HAP-1 (cell line): ENCODE measurements at regions not wholly inside any gene's neighbourhood (a gene's known extent, or its start where the extent isn't known, plus 50 kb on each side); places are given as distances from the start of the nearest gene placed in this dataset.

ENCODE experiments used
- DNase-seq, 2 experiments: peaks; one replicate each; pipeline ENCODE4 v3.0.0-alpha.2; 2016 to 2020; ENCODE audit warnings: low spot score in 2 of 2
- H3K27me3 ChIP-seq: fragments of 250-450 bp; sonication (Bioruptor Pico); 2 replicates; pipeline ENCODE4 v1.5.1; 2020; ENCODE audit warnings: low read depth, mild to moderate bottlenecking, moderate library complexity
- H3K36me3 ChIP-seq: fragments of 250-450 bp; sonication (Bioruptor Pico); replicated peaks from 2 replicates; pipeline ENCODE4 v1.5.1; 2020; ENCODE audit warnings: mild to moderate bottlenecking
- H3K4me1 ChIP-seq: fragments of 250-450 bp; sonication (Bioruptor Pico); 2 replicates; pipeline ENCODE4 v1.5.1; 2020; ENCODE audit warnings: mild to moderate bottlenecking
- H3K4me3 ChIP-seq: fragments of 250-450 bp; sonication (Bioruptor Pico); 2 replicates; pipeline ENCODE4 v1.5.1; 2020; ENCODE audit warnings: mild to moderate bottlenecking, moderate library complexity
- H3K9me3 ChIP-seq: fragments of 250-450 bp; sonication (Bioruptor Pico); 2 replicates; pipeline ENCODE4 v1.5.1; 2020; ENCODE audit warnings: mild to moderate bottlenecking, moderate library complexity
- in situ Hi-C: fragments of 300-500 bp; cut with MboI; formaldehyde crosslinking; loops from 3 replicates; pipeline ENCODE4 v1.14.3; 2020; ENCODE audit warnings: low sequenced_read_pairs, inconsistent platforms, mixed read lengths

DNA sequence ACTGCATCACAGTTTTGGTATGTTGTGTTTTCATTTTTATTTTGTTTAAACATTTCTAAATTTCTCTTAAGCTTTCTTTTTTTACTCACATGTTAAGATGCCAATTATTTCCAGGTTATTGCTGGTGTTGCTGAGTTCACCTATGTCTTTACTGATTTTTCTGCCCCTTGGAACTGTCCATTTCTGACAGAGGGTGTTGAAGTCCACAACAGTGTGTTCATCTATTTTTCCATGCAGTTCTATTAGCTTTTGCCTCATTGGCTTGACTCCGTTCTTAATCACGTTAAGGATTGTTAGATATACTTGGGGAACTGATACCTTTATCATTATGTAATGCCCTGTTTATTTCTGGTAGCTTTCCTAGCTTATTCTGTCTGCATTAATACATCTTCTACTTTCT lies 158.0 kb upstream of the TCERG1L start:
- Histone ChIP-seq H3K27me3 (no peaks in the 10 kb centered on the region), H3K4me1 (no peaks in the 10 kb centered on the region), H3K4me3 (no peak overlapping the region), H3K36me3 (no peaks in the 10 kb centered on the region), H3K9me3 (peaks cover 2% of the 10 kb centered on the region; the same call in 1 of the 2 replicates)
- DNase-seq = no peak
- in situ Hi-C loops = no loop called here

DNA sequence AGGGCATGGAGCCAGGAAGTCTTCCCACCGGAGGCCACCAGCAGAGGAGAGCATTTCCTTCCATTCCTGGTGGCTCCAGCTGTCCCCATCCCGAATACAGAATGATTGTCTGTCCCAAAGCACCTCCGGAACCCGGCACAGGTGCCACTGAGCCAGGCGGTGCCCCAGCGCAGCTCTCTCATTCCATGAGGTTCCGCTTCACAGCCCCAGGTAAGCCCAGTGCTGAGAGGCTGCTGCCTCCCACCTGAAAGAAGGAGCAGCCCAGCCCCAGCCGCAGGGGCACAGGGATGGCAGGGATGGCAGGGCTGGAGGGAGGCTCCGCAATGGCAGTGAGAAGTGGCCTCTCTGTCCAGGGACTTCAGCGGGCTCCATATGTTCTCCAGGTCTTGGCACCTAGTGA lies 162.1 kb upstream of the TCERG1L start:
- Histone ChIP-seq H3K36me3 (no peaks in the 10 kb centered on the region), H3K9me3 (peaks cover 2% of the 10 kb centered on the region; the same call in 1 of the 2 replicates), H3K27me3 (no peaks in the 10 kb centered on the region), H3K4me3 (no peak overlapping the region), H3K4me1 (no peaks in the 10 kb centered on the region)
- in situ Hi-C loops = no loop called here
- no peak for DNase-seq

DNA sequence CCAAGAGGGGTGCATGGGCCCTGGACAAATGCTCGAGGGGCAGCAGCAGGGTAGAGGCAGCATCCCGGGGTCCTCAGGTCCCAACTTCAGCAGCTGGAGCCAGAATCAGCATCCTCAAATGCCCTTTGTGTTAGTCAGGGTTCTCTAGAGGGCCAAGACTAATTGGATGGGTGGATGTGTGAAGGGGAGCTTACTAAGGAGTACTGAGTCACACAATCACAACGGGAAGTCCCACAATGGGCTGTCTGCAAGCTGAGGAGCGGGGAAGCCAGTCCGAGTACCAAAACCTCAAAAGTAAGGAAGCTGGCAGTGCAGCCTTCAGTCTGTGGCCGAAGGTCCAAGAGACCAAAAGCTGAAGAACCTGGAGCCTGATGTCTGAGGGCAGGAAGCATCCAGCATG lies 162.9 kb upstream of the TCERG1L start:
- no peaks in the 10 kb centered on the region; the same call in 1 of the 2 replicates for H3K9me3 ChIP-seq
- DNase-seq = no peak
- H3K27me3 ChIP-seq = no peaks in the 10 kb centered on the region
- in situ Hi-C loops = no loop called here
- H3K4me1 ChIP-seq = no peaks in the 10 kb centered on the region
- no peaks in the 10 kb centered on the region for H3K36me3 ChIP-seq
- no peak overlapping the region for H3K4me3 ChIP-seq

DNA sequence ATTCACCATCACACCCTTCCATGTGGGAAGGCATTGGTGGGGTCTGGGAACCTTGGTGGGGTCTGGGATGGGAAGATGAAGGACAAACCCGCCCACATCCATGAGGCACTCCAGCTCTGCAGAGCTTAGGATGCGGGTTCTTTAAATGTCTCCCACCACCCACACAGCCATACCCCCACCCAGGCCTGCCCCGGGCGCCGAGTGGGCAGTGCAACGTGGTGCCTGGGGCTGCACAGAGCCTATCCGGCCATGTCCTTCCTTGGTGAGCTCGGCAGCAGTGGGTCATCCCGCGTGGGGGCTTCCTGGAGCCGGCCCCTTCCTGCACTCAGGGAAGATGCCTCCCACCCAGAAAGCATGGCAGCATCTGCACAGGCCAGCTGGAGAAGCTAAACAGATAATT lies 163.5 kb upstream of the TCERG1L start:
- no peak for DNase-seq

DNA sequence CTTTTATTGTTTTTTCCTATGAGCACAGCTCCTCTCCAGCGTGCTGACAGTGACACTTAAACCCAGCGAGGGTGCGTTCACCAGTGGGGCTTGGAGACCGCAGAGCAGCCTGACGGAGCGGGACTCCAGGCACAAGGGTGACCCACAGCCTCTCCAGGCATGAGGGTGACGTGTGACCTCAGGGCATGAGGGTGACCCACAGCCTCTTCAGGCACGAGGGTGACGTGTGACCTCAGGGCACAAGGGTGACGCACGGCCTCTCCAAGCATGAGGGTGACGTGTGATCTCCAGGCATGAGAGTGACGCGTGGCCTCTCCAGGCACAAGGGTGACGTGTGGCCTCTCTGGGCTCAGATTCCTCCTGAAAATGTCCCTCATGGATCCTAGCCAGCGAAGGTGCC lies 164.3 kb upstream of the TCERG1L start:
- in situ Hi-C loops = no loop called here
- H3K9me3 ChIP-seq = no peaks in the 10 kb centered on the region
- H3K27me3 ChIP-seq = no peaks in the 10 kb centered on the region
- DNase-seq = no peak
- no peaks in the 10 kb centered on the region for H3K4me1 ChIP-seq
- no peak overlapping the region for H3K4me3 ChIP-seq
- H3K36me3 ChIP-seq = no peaks in the 10 kb centered on the region

More for the DNA sequence above, 163.5 kb upstream of the TCERG1L start:
- H3K27me3 ChIP-seq = no peaks in the 10 kb centered on the region
- no peaks in the 10 kb centered on the region for H3K36me3 ChIP-seq
- no peaks in the 10 kb centered on the region for H3K4me1 ChIP-seq
- in situ Hi-C loops = no loop called here
- H3K9me3 ChIP-seq = no peaks in the 10 kb centered on the region; the same call in 1 of the 2 replicates
- H3K4me3 ChIP-seq = no peak overlapping the region

DNA sequence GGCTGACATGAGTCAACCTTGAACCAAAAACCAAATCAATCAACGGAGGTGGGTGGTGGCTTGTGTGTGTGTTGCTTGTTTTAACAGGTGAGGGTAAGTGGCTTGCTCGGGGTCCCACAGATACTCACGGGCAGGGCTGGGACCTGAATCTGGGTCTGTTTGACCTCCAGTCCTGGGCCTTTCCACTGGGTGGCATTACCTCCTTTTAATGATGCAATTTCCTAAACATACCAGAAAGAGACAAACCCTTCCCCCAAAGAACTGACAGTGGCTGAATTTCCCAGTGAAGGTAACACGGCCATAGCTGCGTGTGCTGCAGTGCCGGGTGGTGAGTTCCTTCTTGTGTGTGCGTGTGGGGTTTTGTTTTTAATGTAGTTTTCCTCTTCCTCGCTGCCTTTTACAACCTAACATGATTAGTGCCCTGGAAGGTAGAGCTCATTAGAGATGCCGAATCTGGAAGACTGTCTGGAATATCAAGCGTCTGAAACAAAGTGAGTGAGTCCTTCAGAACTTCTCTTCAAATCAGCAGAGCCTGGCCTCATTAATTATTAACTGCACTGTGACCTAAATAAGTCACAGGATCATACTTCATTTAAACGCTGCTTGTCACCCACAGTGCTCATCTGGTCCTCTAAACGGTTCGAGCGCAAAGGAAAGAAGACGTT lies 166.1 kb upstream of the TCERG1L start:
- in situ Hi-C loops = no loop called here

DNA sequence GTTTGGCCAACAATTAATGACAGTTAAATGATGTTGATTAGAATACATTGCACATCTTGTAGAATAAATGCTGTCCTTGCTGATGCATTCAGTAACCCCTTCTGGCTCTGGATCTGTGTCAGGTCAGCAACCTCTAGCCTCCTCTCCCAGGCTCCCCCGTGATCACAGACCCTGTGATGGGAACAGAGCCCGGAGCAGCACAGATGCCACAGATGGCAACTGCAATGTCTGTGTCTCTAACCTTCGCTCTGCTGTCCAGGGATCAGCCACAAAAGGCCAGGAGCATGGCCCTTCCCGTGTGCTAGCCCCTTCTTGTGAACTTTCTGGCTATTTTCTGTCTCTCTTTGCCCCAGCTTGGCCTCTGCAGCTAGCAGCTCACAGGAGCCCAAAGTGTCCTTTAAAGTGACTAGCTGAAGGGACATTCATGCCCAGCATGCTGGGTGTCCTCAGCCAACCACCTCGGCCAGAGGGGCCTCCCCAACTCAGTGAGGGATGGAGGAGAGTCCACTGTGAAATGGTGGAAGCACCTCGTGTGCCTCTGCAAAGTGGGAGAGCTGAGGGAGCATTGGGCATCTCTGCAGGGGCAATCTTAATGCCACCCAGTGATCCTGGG lies 167.0 kb upstream of the TCERG1L start:
- H3K4me3 ChIP-seq = no peak overlapping the region
- in situ Hi-C loops = no loop called here
- no peaks in the 10 kb centered on the region for H3K36me3 ChIP-seq
- no peak for DNase-seq
- H3K4me1 ChIP-seq = no peaks in the 10 kb centered on the region
- no peaks in the 10 kb centered on the region for H3K9me3 ChIP-seq
- no peaks in the 10 kb centered on the region for H3K27me3 ChIP-seq

More for the DNA sequence above, 166.1 kb upstream of the TCERG1L start:
- Histone ChIP-seq H3K4me1 (no peaks in the 10 kb centered on the region), H3K4me3 (no peak overlapping the region), H3K9me3 (no peaks in the 10 kb centered on the region), H3K27me3 (no peaks in the 10 kb centered on the region), H3K36me3 (no peaks in the 10 kb centered on the region)
- DNase-seq = no peak

DNA sequence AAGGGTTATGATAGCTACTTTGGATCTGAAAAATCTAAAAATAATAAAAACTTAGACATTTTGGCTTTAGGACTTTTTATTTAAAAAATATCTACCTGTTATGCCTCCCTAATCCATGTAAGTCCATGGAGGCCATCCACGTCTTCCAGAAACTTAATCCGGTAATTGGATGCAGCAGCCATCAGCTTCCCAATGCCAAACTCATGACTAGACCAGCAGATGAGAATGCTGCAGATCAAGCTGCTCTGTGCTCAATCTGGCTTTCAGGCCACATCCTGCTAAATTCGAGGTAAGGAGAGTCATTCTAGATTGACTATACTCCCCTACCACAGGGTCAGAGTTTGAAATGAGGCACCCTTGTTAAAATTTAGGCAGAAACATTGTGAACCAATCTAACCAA lies 168.5 kb upstream of the TCERG1L start:
- H3K9me3 ChIP-seq = no peaks in the 10 kb centered on the region
- no peaks in the 10 kb centered on the region for H3K36me3 ChIP-seq

DNA sequence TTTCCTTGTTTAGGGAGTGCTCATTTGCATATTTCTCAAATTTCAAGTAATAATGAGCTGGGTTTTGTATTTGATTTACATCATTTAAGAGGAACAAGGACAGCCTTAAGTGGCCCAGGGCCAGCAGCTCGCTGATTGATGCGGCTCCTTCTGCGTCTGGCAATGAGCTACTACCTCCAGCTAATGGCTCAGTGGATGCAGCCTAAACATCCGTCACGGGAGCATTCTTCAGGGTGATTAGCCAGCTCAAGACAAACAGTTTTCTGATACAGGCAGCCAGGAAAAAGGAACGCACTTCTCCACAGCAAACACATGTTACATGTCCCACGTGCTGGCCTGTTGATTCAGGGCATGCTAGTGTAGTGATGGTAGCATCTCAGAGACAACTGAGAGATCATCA lies 169.3 kb upstream of the TCERG1L start:
- H3K9me3 ChIP-seq = no peaks in the 10 kb centered on the region
- in situ Hi-C loops = no loop called here

More for the DNA sequence above, 168.5 kb upstream of the TCERG1L start:
- no peaks in the 10 kb centered on the region for H3K4me1 ChIP-seq
- H3K27me3 ChIP-seq = no peaks in the 10 kb centered on the region
- no peak for DNase-seq
- H3K4me3 ChIP-seq = no peak overlapping the region
- in situ Hi-C loops = no loop called here

DNA sequence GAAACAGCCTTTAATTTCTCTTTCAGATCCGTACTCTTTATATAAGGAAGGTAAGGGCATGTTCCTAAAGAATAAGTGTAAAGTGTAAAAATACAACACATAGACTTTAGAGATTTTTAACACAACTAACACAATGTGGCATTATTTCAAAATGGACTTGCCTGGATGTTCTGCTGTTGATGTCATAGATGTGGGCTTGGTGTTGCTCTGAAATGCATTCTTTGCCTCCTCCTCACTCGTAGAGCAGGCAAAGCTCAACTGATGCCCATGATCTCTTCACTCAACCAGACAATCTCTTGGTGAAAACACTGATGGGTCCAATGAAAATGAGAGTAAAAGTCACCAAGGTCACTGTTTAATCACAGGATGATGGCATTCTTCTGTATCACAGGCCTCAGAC lies 174.2 kb upstream of the TCERG1L start:
- no peak overlapping the region for H3K4me3 ChIP-seq
- H3K36me3 ChIP-seq = no peaks in the 10 kb centered on the region
- no peaks in the 10 kb centered on the region for H3K27me3 ChIP-seq
- no peak for DNase-seq
- H3K4me1 ChIP-seq = no peaks in the 10 kb centered on the region
- no peaks in the 10 kb centered on the region for H3K9me3 ChIP-seq
- in situ Hi-C loops = no loop called here

More for the DNA sequence above, 169.3 kb upstream of the TCERG1L start:
- Histone ChIP-seq H3K4me3 (no peak overlapping the region), H3K27me3 (no peaks in the 10 kb centered on the region), H3K36me3 (no peaks in the 10 kb centered on the region), H3K4me1 (no peaks in the 10 kb centered on the region)
- no peak for DNase-seq

DNA sequence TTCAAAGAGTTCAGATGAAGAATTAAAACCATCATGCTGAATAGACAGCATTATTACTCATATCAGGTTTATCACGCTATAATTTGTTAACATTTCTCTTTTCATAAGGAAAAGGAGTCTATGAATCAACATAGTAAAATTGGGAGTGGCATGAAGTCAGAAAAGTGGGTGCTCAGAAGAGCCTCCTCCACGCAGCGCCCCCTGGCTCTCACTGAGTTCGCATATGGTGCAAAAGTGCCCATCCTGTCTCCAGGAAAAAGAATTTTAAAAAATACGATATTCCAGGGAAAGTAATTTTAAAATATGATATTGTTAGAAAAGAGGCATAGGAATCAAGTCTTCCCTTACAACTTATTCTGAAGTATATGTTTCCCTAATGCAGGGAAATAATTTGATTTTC lies 176.3 kb upstream of the TCERG1L start:
- in situ Hi-C loops = no loop called here
- no peak for DNase-seq
- no peaks in the 10 kb centered on the region for H3K36me3 ChIP-seq
- H3K4me1 ChIP-seq = no peaks in the 10 kb centered on the region
- no peaks in the 10 kb centered on the region for H3K27me3 ChIP-seq
- H3K4me3 ChIP-seq = no peak overlapping the region
- H3K9me3 ChIP-seq = no peaks in the 10 kb centered on the region

DNA sequence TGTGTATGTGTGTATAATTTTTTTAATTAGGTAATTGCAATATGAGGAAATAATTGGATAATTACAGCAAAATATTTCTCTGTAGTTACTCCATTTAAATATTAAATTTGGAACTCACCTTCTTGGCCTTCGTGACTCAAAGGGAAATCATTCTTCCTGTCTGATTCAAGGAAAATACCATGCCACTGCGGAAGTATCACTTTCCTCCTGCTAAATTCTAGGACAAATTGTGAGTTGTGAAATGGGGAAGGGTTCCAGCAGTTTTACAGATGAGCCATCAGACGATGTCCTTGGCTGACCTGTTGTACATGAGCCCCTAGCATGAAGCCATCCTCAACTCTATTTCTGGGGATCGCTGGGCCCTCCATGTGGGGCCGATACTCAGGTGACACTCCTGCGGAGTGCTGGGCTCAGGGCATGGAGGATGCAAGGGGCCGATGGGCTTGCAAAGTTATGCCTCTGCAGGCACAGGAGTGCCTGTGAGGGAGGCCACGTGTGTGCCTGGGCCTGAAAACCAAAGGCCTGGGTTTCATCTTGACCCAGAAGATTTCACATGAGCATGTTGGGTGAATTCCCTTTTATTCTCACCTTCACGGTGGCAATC lies 179.6 kb upstream of the TCERG1L start:
- no peaks in the 10 kb centered on the region for H3K27me3 ChIP-seq
- no peaks in the 10 kb centered on the region for H3K36me3 ChIP-seq
- DNase-seq = no peak
- H3K9me3 ChIP-seq = no peaks in the 10 kb centered on the region
- in situ Hi-C loops = no loop called here
- H3K4me3 ChIP-seq = no peak overlapping the region
- no peaks in the 10 kb centered on the region for H3K4me1 ChIP-seq

DNA sequence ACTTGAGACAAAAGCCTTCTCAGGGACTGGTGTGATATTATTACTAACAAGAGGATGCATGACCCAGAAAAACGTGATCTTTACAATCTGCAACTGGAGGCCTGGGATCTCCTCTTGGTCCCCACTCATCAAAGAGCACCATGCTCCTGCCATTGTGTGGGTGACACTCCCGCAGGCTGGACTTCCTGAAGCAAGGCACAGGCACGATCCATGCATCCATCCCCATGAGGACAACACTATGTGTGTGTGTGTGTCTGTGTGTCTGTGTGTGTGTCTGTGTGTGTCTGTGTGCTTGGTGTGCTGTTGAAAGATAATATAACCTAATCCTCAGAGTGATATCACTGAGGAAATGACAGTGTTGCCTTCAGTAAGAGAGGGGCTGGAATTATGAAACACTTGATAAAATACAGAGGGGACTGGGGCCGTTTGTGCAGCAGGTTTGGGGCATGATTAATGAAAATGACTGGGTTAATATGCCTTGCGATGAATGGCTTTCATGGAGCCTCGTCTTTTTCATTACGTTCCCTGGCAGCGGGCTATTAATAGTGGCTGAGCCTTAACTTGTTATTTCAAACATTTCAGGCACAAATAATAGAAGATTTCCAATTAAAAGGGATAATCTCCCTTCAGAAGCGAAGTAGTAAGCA lies 180.8 kb upstream of the TCERG1L start:
- no peaks in the 10 kb centered on the region for H3K9me3 ChIP-seq
- in situ Hi-C loops = no loop called here
- H3K4me1 ChIP-seq = no peaks in the 10 kb centered on the region
- H3K27me3 ChIP-seq = no peaks in the 10 kb centered on the region
- no peaks in the 10 kb centered on the region for H3K36me3 ChIP-seq
- no peak overlapping the region for H3K4me3 ChIP-seq
- DNase-seq = no peak

DNA sequence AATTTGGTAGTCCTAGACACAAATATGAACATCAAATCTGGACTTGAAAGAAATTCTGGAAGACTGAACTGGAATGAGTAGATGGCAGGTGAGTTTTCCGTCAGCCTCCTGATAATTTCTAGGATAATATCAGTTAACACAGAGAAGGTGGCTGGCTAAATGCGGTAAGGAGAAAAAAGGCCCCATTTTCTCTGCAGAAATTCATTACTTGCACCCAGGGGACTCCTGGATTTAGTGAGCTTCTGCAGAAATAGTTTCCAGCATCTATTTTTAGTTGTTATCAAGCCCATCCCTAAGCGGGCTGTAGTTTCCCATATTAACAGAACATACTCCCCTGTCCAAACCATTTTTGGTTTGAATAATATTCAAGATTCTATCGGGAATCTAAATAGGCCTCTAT lies 181.9 kb upstream of the TCERG1L start:
- no peaks in the 10 kb centered on the region for H3K9me3 ChIP-seq
- no peaks in the 10 kb centered on the region for H3K4me1 ChIP-seq
- no peak overlapping the region for H3K4me3 ChIP-seq
- no peaks in the 10 kb centered on the region for H3K36me3 ChIP-seq
- H3K27me3 ChIP-seq = no peaks in the 10 kb centered on the region
- in situ Hi-C loops = no loop called here
- no peak for DNase-seq
